HepG2 (cell line): ENCODE measurements at regions not wholly inside any gene's neighbourhood (a gene's known extent, or its start where the extent isn't known, plus 50 kb on each side); places are given as distances from the start of the nearest gene placed in this dataset.

ENCODE experiments used
- MYC ChIP-seq: sonication (generic); formaldehyde crosslinking; IDR thresholded peaks from 2 replicates; pipeline ENCODE4 v1.9.0; 2021; ENCODE audit warnings: missing genetic modification reagents, borderline replicate concordance
- SP1 ChIP-seq, 2 experiments: fragments of 450-650 bp in 1 of 2; sonication (generic) in 1 of 2; formaldehyde crosslinking in 1 of 2; IDR thresholded peaks; 2 replicates each; pipeline versions ENCODE4 v1.4.0 to v1.6.1; 2016 to 2020; ENCODE audit warnings: missing genetic modification reagents in 1 of 2
- TF ChIP-seq, protein P1 (sequence below): sonication (generic); formaldehyde crosslinking; IDR thresholded peaks from 2 replicates; pipeline ENCODE4 v1.5.0; 2020; ENCODE audit warnings: mild to moderate bottlenecking, missing genetic modification reagents, moderate library complexity
- TF ChIP-seq, protein P2 (sequence below): sonication (generic); formaldehyde crosslinking; IDR thresholded peaks from 2 replicates; pipeline ENCODE4 v1.4.0; 2020; ENCODE audit warnings: low read depth, mild to moderate bottlenecking, missing genetic modification reagents

DNA sequence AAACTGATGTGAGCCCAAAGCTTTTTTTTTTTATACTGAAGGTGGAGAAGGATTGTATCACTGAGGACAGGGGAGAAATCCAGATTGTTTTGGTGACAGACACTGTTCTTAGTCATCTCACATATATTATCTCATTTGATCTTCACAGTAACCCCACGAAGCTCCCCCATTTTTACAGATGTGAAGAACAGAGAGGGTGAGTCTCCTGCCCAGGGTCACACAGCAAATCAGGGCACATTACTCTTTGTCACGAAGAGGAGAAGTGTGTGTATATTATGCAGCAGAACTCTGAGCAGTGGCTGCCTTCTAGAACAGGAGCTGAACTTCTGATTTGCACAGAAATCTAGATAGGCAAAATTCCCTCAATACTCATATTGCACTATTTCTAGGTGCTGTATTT, 504.3 kb downstream of the XYLT1 start:
- TF ChIP-seq, protein P1, sequence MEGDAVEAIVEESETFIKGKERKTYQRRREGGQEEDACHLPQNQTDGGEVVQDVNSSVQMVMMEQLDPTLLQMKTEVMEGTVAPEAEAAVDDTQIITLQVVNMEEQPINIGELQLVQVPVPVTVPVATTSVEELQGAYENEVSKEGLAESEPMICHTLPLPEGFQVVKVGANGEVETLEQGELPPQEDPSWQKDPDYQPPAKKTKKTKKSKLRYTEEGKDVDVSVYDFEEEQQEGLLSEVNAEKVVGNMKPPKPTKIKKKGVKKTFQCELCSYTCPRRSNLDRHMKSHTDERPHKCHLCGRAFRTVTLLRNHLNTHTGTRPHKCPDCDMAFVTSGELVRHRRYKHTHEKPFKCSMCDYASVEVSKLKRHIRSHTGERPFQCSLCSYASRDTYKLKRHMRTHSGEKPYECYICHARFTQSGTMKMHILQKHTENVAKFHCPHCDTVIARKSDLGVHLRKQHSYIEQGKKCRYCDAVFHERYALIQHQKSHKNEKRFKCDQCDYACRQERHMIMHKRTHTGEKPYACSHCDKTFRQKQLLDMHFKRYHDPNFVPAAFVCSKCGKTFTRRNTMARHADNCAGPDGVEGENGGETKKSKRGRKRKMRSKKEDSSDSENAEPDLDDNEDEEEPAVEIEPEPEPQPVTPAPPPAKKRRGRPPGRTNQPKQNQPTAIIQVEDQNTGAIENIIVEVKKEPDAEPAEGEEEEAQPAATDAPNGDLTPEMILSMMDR (CRISPR knock-in tag): no peak
- TF ChIP-seq SP1 (IDR thresholded peaks at IDR 0.05) (no peak), SP1 (CRISPR knock-in tag; IDR thresholded peaks at IDR 0.05) (no peak), MYC (CRISPR knock-in tag) (no peak)
- TF ChIP-seq, protein P2, sequence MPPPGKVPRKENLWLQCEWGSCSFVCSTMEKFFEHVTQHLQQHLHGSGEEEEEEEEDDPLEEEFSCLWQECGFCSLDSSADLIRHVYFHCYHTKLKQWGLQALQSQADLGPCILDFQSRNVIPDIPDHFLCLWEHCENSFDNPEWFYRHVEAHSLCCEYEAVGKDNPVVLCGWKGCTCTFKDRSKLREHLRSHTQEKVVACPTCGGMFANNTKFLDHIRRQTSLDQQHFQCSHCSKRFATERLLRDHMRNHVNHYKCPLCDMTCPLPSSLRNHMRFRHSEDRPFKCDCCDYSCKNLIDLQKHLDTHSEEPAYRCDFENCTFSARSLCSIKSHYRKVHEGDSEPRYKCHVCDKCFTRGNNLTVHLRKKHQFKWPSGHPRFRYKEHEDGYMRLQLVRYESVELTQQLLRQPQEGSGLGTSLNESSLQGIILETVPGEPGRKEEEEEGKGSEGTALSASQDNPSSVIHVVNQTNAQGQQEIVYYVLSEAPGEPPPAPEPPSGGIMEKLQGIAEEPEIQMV (CRISPR knock-in tag): no peak
